Mammary epithelial cell (primary cell): ENCODE measurements at regions not wholly inside any gene's neighbourhood (a gene's known extent, or its start where the extent isn't known, plus 50 kb on each side); places are given as distances from the start of the nearest gene placed in this dataset.

Experiments used
- EZH2 ChIP-seq: IDR thresholded peaks from 2 replicates; pipeline ENCODE4 v1.6.1; 2012; ENCODE audit warnings: low read length, inconsistent platforms, borderline replicate concordance
- TF ChIP-seq, protein P1 (sequence below), 2 donors: IDR thresholded peaks in 1 of 2; conservative IDR thresholded peaks in 1 of 2; 2 replicates each; pipeline ENCODE4 v1.5.1; 2011 to 2012; ENCODE audit warnings: inconsistent platforms in 2 of 2, low read length in 2 of 2, mild to moderate bottlenecking in 2 of 2, control low read depth in 1 of 2, low read depth in 1 of 2; ENCODE audit not compliant: insufficient read depth in 1 of 2; ENCODE audit errors: extremely low read depth in 1 of 2

DNA sequence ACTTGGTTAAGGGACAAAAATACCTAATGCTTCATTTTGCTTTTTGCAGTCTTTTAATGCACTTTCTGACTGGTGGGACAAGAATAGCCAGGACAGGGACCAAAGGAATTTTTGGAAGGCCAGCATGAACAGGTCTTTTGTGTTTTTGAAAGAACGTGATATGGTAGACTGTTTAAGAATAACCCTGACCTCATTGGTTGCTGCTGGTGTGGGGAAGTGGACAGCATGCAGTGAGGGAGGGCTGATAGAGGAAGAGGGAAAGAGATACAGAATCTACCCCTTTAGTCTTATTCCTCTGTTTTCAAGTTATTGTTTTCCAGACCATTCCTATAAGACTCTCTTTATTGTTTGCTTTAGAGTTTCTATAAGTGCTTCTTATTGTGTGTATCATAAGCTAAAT is 816.2 kb downstream of the CDH11 start:
- TF ChIP-seq, protein P1, sequence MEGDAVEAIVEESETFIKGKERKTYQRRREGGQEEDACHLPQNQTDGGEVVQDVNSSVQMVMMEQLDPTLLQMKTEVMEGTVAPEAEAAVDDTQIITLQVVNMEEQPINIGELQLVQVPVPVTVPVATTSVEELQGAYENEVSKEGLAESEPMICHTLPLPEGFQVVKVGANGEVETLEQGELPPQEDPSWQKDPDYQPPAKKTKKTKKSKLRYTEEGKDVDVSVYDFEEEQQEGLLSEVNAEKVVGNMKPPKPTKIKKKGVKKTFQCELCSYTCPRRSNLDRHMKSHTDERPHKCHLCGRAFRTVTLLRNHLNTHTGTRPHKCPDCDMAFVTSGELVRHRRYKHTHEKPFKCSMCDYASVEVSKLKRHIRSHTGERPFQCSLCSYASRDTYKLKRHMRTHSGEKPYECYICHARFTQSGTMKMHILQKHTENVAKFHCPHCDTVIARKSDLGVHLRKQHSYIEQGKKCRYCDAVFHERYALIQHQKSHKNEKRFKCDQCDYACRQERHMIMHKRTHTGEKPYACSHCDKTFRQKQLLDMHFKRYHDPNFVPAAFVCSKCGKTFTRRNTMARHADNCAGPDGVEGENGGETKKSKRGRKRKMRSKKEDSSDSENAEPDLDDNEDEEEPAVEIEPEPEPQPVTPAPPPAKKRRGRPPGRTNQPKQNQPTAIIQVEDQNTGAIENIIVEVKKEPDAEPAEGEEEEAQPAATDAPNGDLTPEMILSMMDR (conservative IDR thresholded peaks at IDR 0.05 in 1 of 2, IDR thresholded peaks at IDR 0.05 in 1 of 2; ENCODE audit: extremely low read depth in 1 of 2, insufficient read depth in 1 of 2, low read depth in 1 of 2, low read length in 2 of 2): no peak
- TF ChIP-seq EZH2: no peak
